HL-60 (cell line): ENCODE measurements at regions not wholly inside any gene's neighbourhood (a gene's known extent, or its start where the extent isn't known, plus 50 kb on each side); places are given as distances from the start of the nearest gene placed in this dataset.

ENCODE experiments used
- CTCF ChIP-seq: IDR thresholded peaks from one replicate; pipeline ENCODE4 v1.5.1; 2011; ENCODE audit warnings: low read length, control low read depth, inconsistent platforms; ENCODE audit not compliant: insufficient read depth
- POLR2AphosphoS5 ChIP-seq: IDR thresholded peaks from 2 replicates; pipeline ENCODE4 v1.6.1; 2012; ENCODE audit warnings: low read depth
- REST ChIP-seq: IDR thresholded peaks from 2 replicates; pipeline ENCODE4 v1.6.1; 2012; ENCODE audit warnings: low read depth; ENCODE audit not compliant: insufficient replicate concordance
- SPI1 ChIP-seq: IDR thresholded peaks from 2 replicates; pipeline ENCODE4 v1.6.1; 2012; ENCODE audit warnings: low read depth, mild to moderate bottlenecking, borderline replicate concordance

GRCh38 chr10:63057509-63057908 is 75.6 kb upstream of the NRBF2 start:
- no peak for TF ChIP-seq SPI1
- TF ChIP-seq POLR2AphosphoS5: no peak
- TF ChIP-seq CTCF: no peak
- no peak for TF ChIP-seq REST
